GM12878 (cell line): ENCODE measurements at regions not wholly inside any gene's neighbourhood (a gene's known extent, or its start where the extent isn't known, plus 50 kb on each side); places are given as distances from the start of the nearest gene placed in this dataset.

Experiments
- ATAC-seq: fragments of 200-7000 bp; cut with Tn5 transposase; 3 replicates; pipeline ENCODE4 v1.9.1; 2020; ENCODE audit warnings: mild to moderate bottlenecking, moderate library complexity
- BruUV-seq: library from RNA; stranded (reverse); fragments of 400-500 nt; replicated peaks from 2 replicates; lab custom pipeline; 2021; lab: Mats Ljungman, UMichigan
- CTCF ChIA-PET: fragments of 300-600 bp; sonication (Branson Sonifier 250); formaldehyde crosslinking; extraction: SDS; loops from one replicate; lab custom pipeline; 2021; ENCODE audit warnings: inconsistent platforms; lab: Yijun Ruan, JAX
- POLR2A ChIA-PET: fragments of 350-600 bp; formaldehyde crosslinking; extraction: SDS; loops from one replicate; lab custom pipeline; 2021; ENCODE audit warnings: inconsistent platforms; lab: Charles Lee
- RAD21 ChIA-PET: fragments of 300-600 bp; sonication (Branson Sonifier 250); formaldehyde crosslinking; loops from one replicate; lab custom pipeline; 2023; ENCODE audit warnings: antibody characterized with exemption; ENCODE audit not compliant: unreplicated experiment; lab: Charles Lee
- SMC1A ChIA-PET: fragments of 300-600 bp; sonication (Branson Sonifier 250); formaldehyde crosslinking; loops from one replicate; lab custom pipeline; 2023; ENCODE audit not compliant: unreplicated experiment, uncharacterized antibody; lab: Charles Lee
- DNase-seq: peaks from one replicate; pipeline ENCODE4 v3.0.0-alpha.2; 2011; ENCODE audit warnings: low read depth, low spot score
- FAIRE-seq: peaks from 3 replicates; lab custom pipeline; 2011; peaks lifted over from hg19 to GRCh38; lab: Jason Lieb, UNC
- H2AFZ ChIP-seq: 2 replicates; pipeline ENCODE4 v1.6.0; 2011; ENCODE audit warnings: low read depth, low read length, control low read depth; ENCODE audit not compliant: control insufficient read depth
- H3K27ac ChIP-seq: 2 replicates; pipeline ENCODE4 v1.5.1; 2011; ENCODE audit warnings: control low read depth; ENCODE audit not compliant: control insufficient read depth, insufficient read depth
- H3K27me3 ChIP-seq, 2 experiments: replicated peaks in 1 of 2; 2 replicates each; pipeline versions ENCODE4 v1.6.0 to v1.6.1; 2011; ENCODE audit warnings: low read length in 1 of 2; ENCODE audit not compliant: control insufficient read depth in 2 of 2, insufficient read depth in 2 of 2
- H3K36me3 ChIP-seq, 2 experiments: 2 replicates each; pipeline ENCODE4 v1.5.1; 2011; ENCODE audit warnings: low read length in 1 of 2; ENCODE audit not compliant: control insufficient read depth in 2 of 2, insufficient read depth in 2 of 2
- H3K4me1 ChIP-seq: 2 replicates; pipeline ENCODE4 v1.6.1; 2011; ENCODE audit warnings: mild to moderate bottlenecking, low read length, moderate library complexity, mixed read lengths; ENCODE audit not compliant: control insufficient read depth, insufficient read depth
- H3K4me2 ChIP-seq: 2 replicates; pipeline ENCODE4 v1.6.0; 2011; ENCODE audit warnings: control low read depth; ENCODE audit not compliant: control insufficient read depth, insufficient read depth
- H3K4me3 ChIP-seq: fragments of 200-600 bp; sonication (generic); 2 replicates; pipeline ENCODE4 v1.5.1; 2016
- H3K79me2 ChIP-seq: 2 replicates; pipeline ENCODE4 v1.6.0; 2011; ENCODE audit warnings: low read length; ENCODE audit not compliant: control insufficient read depth, insufficient read depth
- H3K9ac ChIP-seq: 2 replicates; pipeline ENCODE4 v1.8.0; 2011; ENCODE audit warnings: low read length, control low read depth, mixed read lengths; ENCODE audit not compliant: control insufficient read depth, insufficient read depth
- H3K9me3 ChIP-seq: replicated peaks from 3 replicates; pipeline ENCODE4 v1.5.1; 2011; ENCODE audit warnings: mild to moderate bottlenecking, low read length; ENCODE audit not compliant: control insufficient read depth, insufficient read depth
- H4K20me1 ChIP-seq: 2 replicates; pipeline ENCODE4 v1.6.0; 2011; ENCODE audit not compliant: control insufficient read depth, insufficient read depth
- CBX3 ChIP-seq: fragments of 200-600 bp; sonication (generic); IDR thresholded peaks from 2 replicates; pipeline ENCODE4 v1.6.1; 2016; ENCODE audit warnings: low read depth, borderline replicate concordance
- CHD1 ChIP-seq: IDR thresholded peaks from 2 replicates; pipeline ENCODE4 v1.6.1; 2012; ENCODE audit warnings: low read depth, low read length, improper control_type of control experiment
- HDAC6 ChIP-seq: fragments of 200-600 bp; sonication (generic); IDR thresholded peaks from one replicate; pipeline ENCODE4 v1.8.0; 2017; ENCODE audit warnings: antibody characterized with exemption; ENCODE audit not compliant: unreplicated experiment
- MLLT1 ChIP-seq: fragments of 450-650 bp; IDR thresholded peaks from 2 replicates; pipeline ENCODE4 v1.6.1; 2016; ENCODE audit warnings: mild to moderate bottlenecking
- NR2C2 ChIP-seq: IDR thresholded peaks from 2 replicates; pipeline ENCODE4 v1.6.1; 2011; ENCODE audit warnings: borderline replicate concordance, low read depth; ENCODE audit not compliant: control insufficient read depth, insufficient read length
- PBX3 ChIP-seq: IDR thresholded peaks from 2 replicates; pipeline ENCODE4 v1.6.1; 2011; ENCODE audit warnings: mild to moderate bottlenecking, low read depth, low read length, moderate library complexity; ENCODE audit not compliant: insufficient replicate concordance
- RELB ChIP-seq: fragments of 450-650 bp; IDR thresholded peaks from 2 replicates; pipeline ENCODE4 v1.6.1; 2017; ENCODE audit warnings: low read depth, mild to moderate bottlenecking, moderate library complexity
- SPI1 ChIP-seq: IDR thresholded peaks from 2 replicates; pipeline ENCODE4 v1.6.1; 2011; ENCODE audit warnings: low read depth, mild to moderate bottlenecking, low read length, moderate library complexity, borderline replicate concordance; ENCODE audit not compliant: insufficient read depth
- STAT3 ChIP-seq: IDR thresholded peaks from 2 replicates; pipeline ENCODE4 v1.6.1; 2011; ENCODE audit warnings: low read depth, low read length, improper control_type of control experiment
- ZBTB33 ChIP-seq: fragments of 450-650 bp; IDR thresholded peaks from 2 replicates; pipeline ENCODE4 v1.6.1; 2017; ENCODE audit warnings: mild to moderate bottlenecking
- WGBS: methylation state at CpG from one replicate; pipeline ENCODE4 v1.1.6; 2016; ENCODE audit warnings: low lambda C conversion rate; ENCODE audit not compliant: insufficient replicate concordance, insufficient coverage; ENCODE audit errors: missing lambda C conversion rate; 5-methylcytosine and 5-hydroxymethylcytosine counted together
- in situ Hi-C: fragments of 300-500 bp; cut with MboI; formaldehyde crosslinking; loops from 9 replicates; pipeline ENCODE4 v1.14.3; 2018; ENCODE audit warnings: mixed read lengths
- intact Hi-C: fragments of 100-400 bp; cut with micrococcal nuclease; formaldehyde crosslinking; loops from one replicate; pipeline ENCODE4 v1.14.2; 2022; ENCODE audit not compliant: unreplicated experiment

GRCh38 chr17:72273289-72274056, 152.7 kb downstream of the SOX9 start (continued):
- no peak for TF ChIP-seq CHD1
- no peak for TF ChIP-seq SPI1
- TF ChIP-seq CBX3, result no peak
- TF ChIP-seq, all 136 proteins: peak for 0

- no TSS peak for BruUV-seq
- no peaks in the 10 kb centered on the region for H3K4me1 ChIP-seq
- RAD21 ChIA-PET, result no interaction called here
- TF ChIP-seq NR2C2 (no peak), HDAC6 (no peak), PBX3 (no peak), MLLT1 (no peak), RELB (no peak), ZBTB33 (no peak), STAT3 (no peak)
- TF ChIP-seq, all 136 proteins: peak for 0
- H4K20me1 ChIP-seq, result no peaks in the 10 kb centered on the region
- H2AFZ ChIP-seq, result no peak overlapping the region
- H3K9ac ChIP-seq, result no peak overlapping the region
- no peaks in the 10 kb centered on the region for H3K36me3 ChIP-seq
- H3K9me3 ChIP-seq, result no peaks in the 10 kb centered on the region; the same call in 2 of the 3 replicates
- no peak overlapping the region for H3K4me2 ChIP-seq
- CTCF ChIA-PET, result no interaction called here
- SMC1A ChIA-PET, result interaction anchor here (0.6 to 1.3 kb wide), 2 partner anchors 43 to 62 kb away, joined by 3 to 4 read pairs; no protein-coding TSS in a partner anchor
- no peak overlapping the region for H3K27ac ChIP-seq
- intact Hi-C loops, result no loop called here
- FAIRE-seq, result no peak
- no peaks in the 10 kb centered on the region for H3K79me2 ChIP-seq
- POLR2A ChIA-PET, result interaction anchor here (0.5 kb wide), 1 partner anchor 15 kb away, joined by 3 read pairs; no protein-coding TSS in a partner anchor
- WGBS, result 85% methylated on average over 2 of the region's 2 CpGs
- no peak overlapping the region for H3K4me3 ChIP-seq
- no peaks in the 10 kb centered on the region; a peak in 1 of 4 replicates for H3K27me3 ChIP-seq
- no peak for DNase-seq
- ATAC-seq, result no peak
- in situ Hi-C loops, result no loop called here
Measured at GRCh38 chr17:72274614-72275013, 153.8 kb downstream of the SOX9 start.
